Activated B cell treated with CpG ODN at 0.5 μM for 24 hours (primary cell): ENCODE measurements at regions not wholly inside any gene's neighbourhood (a gene's known extent, or its start where the extent isn't known, plus 50 kb on each side); places are given as distances from the start of the nearest gene placed in this dataset.

Experiments
- ATAC-seq: fragments of 200-7000 bp; cut with Tn5 transposase; one replicate; pipeline ENCODE4 v1.10.0; 2021; ENCODE audit warnings: low read depth, mild to moderate bottlenecking, moderate library complexity
- CTCF ChIA-PET: fragments of 350-600 bp; sonication (Branson Sonifier 250); formaldehyde crosslinking; loops from one replicate; lab custom pipeline; 2021; ENCODE audit warnings: antibody characterized with exemption; lab: Charles Lee
- POLR2A ChIA-PET: fragments of 350-600 bp; sonication (Branson Sonifier 250); formaldehyde crosslinking; loops from one replicate; lab custom pipeline; 2021; ENCODE audit warnings: antibody characterized with exemption; lab: Charles Lee
- DNase-seq: peaks from one replicate; pipeline ENCODE4 v3.0.0; 2022
- H3K27ac Mint-ChIP-seq: one replicate; pipeline ENCODE4 v1.8.0; 2020; ENCODE audit warnings: mixed read lengths
- H3K27me3 Mint-ChIP-seq: one replicate; pipeline ENCODE4 v1.8.0; 2021; ENCODE audit warnings: mixed read lengths
- H3K36me3 Mint-ChIP-seq: one replicate; pipeline ENCODE4 v1.8.0; 2021; ENCODE audit warnings: low read depth, mixed read lengths
- H3K4me1 Mint-ChIP-seq: one replicate; pipeline ENCODE4 v1.8.0; 2021; ENCODE audit warnings: mixed read lengths
- H3K4me3 Mint-ChIP-seq: one replicate; pipeline ENCODE4 v1.8.0; 2020; ENCODE audit warnings: mild to moderate bottlenecking, mixed read lengths
- H3K9me3 Mint-ChIP-seq: one replicate; pipeline ENCODE4 v1.8.0; 2020; ENCODE audit warnings: mixed read lengths
- intact Hi-C: fragments of 100-400 bp; cut with micrococcal nuclease; formaldehyde crosslinking; loops from one replicate; pipeline ENCODE4 v1.15.1; 2024
- TF ChIP-seq, protein P1 (sequence below): fragments of 200-600 bp; IDR thresholded peaks from one replicate; pipeline ENCODE4 v1.8.0; 2022; ENCODE audit warnings: antibody characterized with exemption, mild to moderate bottlenecking

DNA sequence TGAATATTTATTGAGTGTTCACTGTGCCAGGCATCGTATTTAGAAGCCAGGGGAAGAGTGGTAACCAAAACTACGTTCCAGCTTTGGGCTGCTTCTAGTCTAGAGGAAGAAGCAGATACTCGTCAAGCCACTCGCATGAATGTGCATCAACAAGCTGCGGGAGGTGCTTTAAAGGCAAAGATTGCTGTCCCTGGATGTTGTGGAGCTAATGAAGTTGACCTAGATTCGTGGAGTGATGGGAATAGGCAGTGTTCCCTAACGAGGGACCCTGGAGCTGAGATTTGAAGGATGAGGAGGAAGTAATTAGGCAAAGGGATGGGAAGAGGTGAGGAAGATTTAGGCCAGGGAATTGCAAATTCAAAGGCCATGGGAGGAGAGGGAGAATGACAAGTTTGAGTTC is 118.9 kb downstream of the TMEM170B start:
- peaks cover 7% of the 10 kb centered on the region for H3K27me3 Mint-ChIP-seq
- ChIA-PET CTCF (interaction anchor here (0.6 to 4.9 kb wide), 25 partner anchors 11 to 1237 kb away, joined by 3 to 79 read pairs (median 6); partner anchors contain the start of gene EDN1), POLR2A (interaction anchor here (0.9 to 1.2 kb wide), 3 partner anchors 10 to 634 kb away, joined by 4 to 10 read pairs (median 6); partner anchors contain the start of gene EDN1)
- no peak overlapping the region for H3K27ac Mint-ChIP-seq
- DNase-seq (no peak), ATAC-seq (no peak)
- no peaks in the 10 kb centered on the region for H3K4me1 Mint-ChIP-seq
- TF ChIP-seq, protein P1, sequence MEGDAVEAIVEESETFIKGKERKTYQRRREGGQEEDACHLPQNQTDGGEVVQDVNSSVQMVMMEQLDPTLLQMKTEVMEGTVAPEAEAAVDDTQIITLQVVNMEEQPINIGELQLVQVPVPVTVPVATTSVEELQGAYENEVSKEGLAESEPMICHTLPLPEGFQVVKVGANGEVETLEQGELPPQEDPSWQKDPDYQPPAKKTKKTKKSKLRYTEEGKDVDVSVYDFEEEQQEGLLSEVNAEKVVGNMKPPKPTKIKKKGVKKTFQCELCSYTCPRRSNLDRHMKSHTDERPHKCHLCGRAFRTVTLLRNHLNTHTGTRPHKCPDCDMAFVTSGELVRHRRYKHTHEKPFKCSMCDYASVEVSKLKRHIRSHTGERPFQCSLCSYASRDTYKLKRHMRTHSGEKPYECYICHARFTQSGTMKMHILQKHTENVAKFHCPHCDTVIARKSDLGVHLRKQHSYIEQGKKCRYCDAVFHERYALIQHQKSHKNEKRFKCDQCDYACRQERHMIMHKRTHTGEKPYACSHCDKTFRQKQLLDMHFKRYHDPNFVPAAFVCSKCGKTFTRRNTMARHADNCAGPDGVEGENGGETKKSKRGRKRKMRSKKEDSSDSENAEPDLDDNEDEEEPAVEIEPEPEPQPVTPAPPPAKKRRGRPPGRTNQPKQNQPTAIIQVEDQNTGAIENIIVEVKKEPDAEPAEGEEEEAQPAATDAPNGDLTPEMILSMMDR = no peak
- H3K9me3 Mint-ChIP-seq = no peaks in the 10 kb centered on the region
- intact Hi-C loops = no loop called here
- H3K4me3 Mint-ChIP-seq = no peak overlapping the region
- H3K36me3 Mint-ChIP-seq = no peaks in the 10 kb centered on the region

DNA sequence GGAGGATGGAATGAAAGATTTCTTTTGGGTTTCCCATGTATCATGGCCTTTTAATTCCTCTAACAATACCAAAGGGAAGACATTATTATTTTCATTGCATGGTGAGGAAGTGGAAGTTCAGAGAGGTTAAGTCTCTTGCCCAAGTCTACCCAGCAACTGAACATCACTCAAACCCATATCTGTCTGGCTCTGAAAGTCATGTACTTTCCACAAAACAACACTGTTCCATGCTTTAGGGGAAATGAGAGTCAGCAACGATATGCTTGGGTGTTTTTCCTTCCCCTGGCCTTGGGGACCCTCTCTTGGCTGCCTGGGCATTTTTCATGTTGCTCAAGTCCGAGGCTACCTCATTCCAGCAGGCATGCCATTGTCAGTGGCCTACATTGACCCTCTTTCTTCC is 118.8 kb downstream of the ADTRP start:
- Mint-ChIP-seq H3K4me1 (no peaks in the 10 kb centered on the region), H3K4me3 (no peak overlapping the region), H3K27me3 (peaks cover 13% of the 10 kb centered on the region), H3K27ac (no peak overlapping the region), H3K36me3 (no peaks in the 10 kb centered on the region), H3K9me3 (no peaks in the 10 kb centered on the region)
- intact Hi-C loops = loop anchor here (10.0 kb wide), 1 partner anchor 775 kb away; the partner anchor contains the start of genes GCM2 and SYCP2L
- CTCF ChIA-PET = interaction anchor here (1.6 kb wide), 1 partner anchor 416 kb away, joined by 3 read pairs; no protein-coding TSS in a partner anchor
- POLR2A ChIA-PET = no interaction called here
- DNase-seq (no peak), ATAC-seq (no peak)
- TF ChIP-seq, protein P1 = no peak

DNA sequence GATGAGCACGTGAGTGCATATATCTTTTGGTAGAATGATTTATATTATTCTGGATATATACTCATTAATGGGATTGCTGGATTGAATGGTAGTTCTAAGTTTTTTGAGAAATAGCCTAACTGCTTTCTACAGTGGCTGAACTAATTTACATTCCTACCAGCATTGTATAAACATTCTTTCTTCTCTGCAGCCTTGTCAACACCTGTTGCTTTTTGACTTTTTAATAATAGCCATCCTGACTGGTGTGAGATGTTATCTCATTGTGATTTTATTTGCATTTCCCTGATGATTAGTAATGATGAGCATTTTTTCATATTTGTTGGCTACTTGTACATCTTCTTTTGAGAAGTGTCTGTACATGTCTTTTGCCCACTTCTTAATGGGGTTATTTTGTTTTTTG is 116.3 kb downstream of the ADTRP start:
- intact Hi-C loops = loop anchor here (10.0 kb wide), 1 partner anchor 778 kb away; the partner anchor contains the start of genes GCM2 and SYCP2L
- Mint-ChIP-seq H3K4me3 (no peak overlapping the region), H3K27ac (no peak overlapping the region), H3K36me3 (no peaks in the 10 kb centered on the region), H3K27me3 (peaks cover 15% of the 10 kb centered on the region), H3K9me3 (no peaks in the 10 kb centered on the region), H3K4me1 (no peaks in the 10 kb centered on the region)
- ChIA-PET POLR2A (no interaction called here), CTCF (no interaction called here)
- TF ChIP-seq, protein P1 = no peak
- no peak for ATAC-seq
- DNase-seq = no peak

- intact Hi-C loops = loop anchor here (10.0 kb wide), 1 partner anchor 779 kb away; the partner anchor contains the start of genes GCM2 and SYCP2L
- TF ChIP-seq, protein P1 = no peak
- H3K4me3 Mint-ChIP-seq = no peak overlapping the region
- no peak overlapping the region for H3K27ac Mint-ChIP-seq
- peaks cover 15% of the 10 kb centered on the region for H3K27me3 Mint-ChIP-seq
- ATAC-seq (no peak), DNase-seq (no peak)
- no peaks in the 10 kb centered on the region for H3K4me1 Mint-ChIP-seq
- CTCF ChIA-PET = no interaction called here
- H3K36me3 Mint-ChIP-seq = no peaks in the 10 kb centered on the region
- no peaks in the 10 kb centered on the region for H3K9me3 Mint-ChIP-seq
- POLR2A ChIA-PET = no interaction called here
These were observed 115.1 kb downstream of the ADTRP start for GRCh38 chr6:11663519-11663918.
